ENCODE measurements at regions not wholly inside any gene's neighbourhood (a gene's known extent, or its start where the extent isn't known, plus 50 kb on each side); places are given as distances from the start of the nearest gene placed in this dataset.
"Not testable (repeated sequence)": the region's sequence is repeated elsewhere in the genome, so short reads cannot be mapped to it uniquely, and the experiment has no call there.

GRCh38 chr14:53227154-53227718, 74.1 kb upstream of the DDHD1 start:
- Mint-ChIP-seq H3K4me3 (no peak overlapping the region), H3K27me3 (no peaks in the 10 kb centered on the region), H3K9me3 (peaks cover 3 to 36% (median 20%) of the 10 kb centered on the region in 11 donors), H3K4me1 (peaks cover 0 to 3% (median 0%) of the 10 kb centered on the region in 7 donors), H3K27ac (no peak overlapping the region), H3K36me3 (peaks cover 5 to 30% (median 25%) of the 10 kb centered on the region in 5 donors)
- ATAC-seq (no peak), DNase-seq (no peak)
- ChIA-PET CTCF (no interaction called here), POLR2A (no interaction called here)
- no peak overlapping the region for H3K4me3 ChIP-seq (ENCODE audit: low read length)
- H3K36me3 ChIP-seq (ENCODE audit: control insufficient read depth in 2 of 3, insufficient read depth in 3 of 3, low read length in 3 of 3), result no peaks in the 10 kb centered on the region
- H3K27me3 ChIP-seq (ENCODE audit: control insufficient read depth in 2 of 2, insufficient read depth in 2 of 2, low read length in 2 of 2), result no peaks in the 10 kb centered on the region
- intact Hi-C loops (cut with micrococcal nuclease), result no loop called here
- H3K27ac ChIP-seq (ENCODE audit: low read depth, low read length), result no peak overlapping the region
- H3K9me3 ChIP-seq (ENCODE audit: control insufficient read depth in 2 of 3, low read length in 3 of 3), result no peaks in the 10 kb centered on the region
- no peaks in the 10 kb centered on the region for H3K4me1 ChIP-seq (ENCODE audit: control insufficient read depth in 2 of 2, insufficient read depth in 2 of 2, low read length in 2 of 2)

GRCh38 chr14:53226553-53226952, 73.4 kb upstream of the DDHD1 start:
- H3K36me3 ChIP-seq (ENCODE audit: control insufficient read depth in 2 of 3, insufficient read depth in 3 of 3, low read length in 3 of 3), result no peaks in the 10 kb centered on the region
- no peak overlapping the region for H3K4me3 ChIP-seq (ENCODE audit: low read length)
- DNase-seq (no peak), ATAC-seq (no peak)
- Mint-ChIP-seq H3K4me3 (no peak overlapping the region), H3K9me3 (peaks cover 3 to 35% (median 20%) of the 10 kb centered on the region in 11 donors), H3K27ac (no peak overlapping the region), H3K27me3 (no peaks in the 10 kb centered on the region), H3K4me1 (peaks cover 0 to 8% (median 2%) of the 10 kb centered on the region in 7 donors), H3K36me3 (peaks cover 5 to 29% (median 25%) of the 10 kb centered on the region in 5 donors)
- ChIA-PET CTCF (no interaction called here), POLR2A (no interaction called here)
- no peak overlapping the region for H3K27ac ChIP-seq (ENCODE audit: low read depth, low read length)
- H3K9me3 ChIP-seq (ENCODE audit: control insufficient read depth in 2 of 3, low read length in 3 of 3), result no peaks in the 10 kb centered on the region
- intact Hi-C loops (cut with micrococcal nuclease), result no loop called here
- H3K4me1 ChIP-seq (ENCODE audit: control insufficient read depth in 2 of 2, insufficient read depth in 2 of 2, low read length in 2 of 2), result no peaks in the 10 kb centered on the region
- no peaks in the 10 kb centered on the region for H3K27me3 ChIP-seq (ENCODE audit: control insufficient read depth in 2 of 2, insufficient read depth in 2 of 2, low read length in 2 of 2)

- Mint-ChIP-seq H3K36me3 (peaks cover under 1 to 20% (median 14%) of the 10 kb centered on the region in 5 donors), H3K4me3 (no peak overlapping the region), H3K9me3 (peaks cover 0 to 22% (median 13%) of the 10 kb centered on the region in 11 donors), H3K27ac (no peak overlapping the region), H3K4me1 (peaks cover 5 to 20% (median 11%) of the 10 kb centered on the region in 7 donors), H3K27me3 (peaks cover 0 to 2% (median 0%) of the 10 kb centered on the region in 5 donors)
- Histone ChIP-seq H3K36me3 (ENCODE audit: control insufficient read depth in 2 of 3, insufficient read depth in 3 of 3, low read length in 3 of 3) (no peaks in the 10 kb centered on the region), H3K27me3 (ENCODE audit: control insufficient read depth in 2 of 2, insufficient read depth in 2 of 2, low read length in 2 of 2) (no peaks in the 10 kb centered on the region), H3K27ac (ENCODE audit: low read depth, low read length) (no peak overlapping the region), H3K9me3 (ENCODE audit: control insufficient read depth in 2 of 3, low read length in 3 of 3) (no peaks in the 10 kb centered on the region), H3K4me1 (ENCODE audit: control insufficient read depth in 2 of 2, insufficient read depth in 2 of 2, low read length in 2 of 2) (peaks cover 5 to 6% of the 10 kb centered on the region in 2 donors), H3K4me3 (ENCODE audit: low read length) (no peak overlapping the region)
- intact Hi-C loops (cut with micrococcal nuclease), result no loop called here
- DNase-seq (no peak), ATAC-seq (no peak)
- ChIA-PET CTCF (no interaction called here), POLR2A (no interaction called here)
These were observed 67.8 kb upstream of the DDHD1 start for GRCh38 chr14:53220914-53221313.

GRCh38 chr14:53218161-53218560, 65.0 kb upstream of the DDHD1 start:
- CTCF ChIA-PET, result interaction anchor here (1.0 to 1.2 kb wide), 2 partner anchors 12 to 78 kb away, joined by 3 to 4 read pairs; no protein-coding TSS in a partner anchor
- Mint-ChIP-seq H3K4me3 (peak overlapping the region; percentile 70 to 94 (median 89)), H3K9me3 (peaks cover 0 to 1% (median 0%) of the 10 kb centered on the region in 11 donors), H3K36me3 (peaks cover 0 to 2% (median 0%) of the 10 kb centered on the region in 5 donors), H3K27me3 (peaks cover 0 to 2% (median 0%) of the 10 kb centered on the region in 5 donors), H3K4me1 (peaks cover 5 to 20% (median 12%) of the 10 kb centered on the region in 7 donors), H3K27ac (peak overlapping the region in 7 of 9 donors; percentile 42 to 90 (median 55))
- peak overlapping the region; percentile 72 for H3K4me3 ChIP-seq (ENCODE audit: low read length)
- intact Hi-C loops (cut with micrococcal nuclease), result loop anchor here in 1 of 2 donors (5.0 kb wide), 1 partner anchor 156 kb away; no protein-coding TSS in a partner anchor
- no peaks in the 10 kb centered on the region for H3K27me3 ChIP-seq (ENCODE audit: control insufficient read depth in 2 of 2, insufficient read depth in 2 of 2, low read length in 2 of 2)
- H3K27ac ChIP-seq (ENCODE audit: low read depth, low read length), result no peak overlapping the region
- H3K36me3 ChIP-seq (ENCODE audit: control insufficient read depth in 2 of 3, insufficient read depth in 3 of 3, low read length in 3 of 3), result no peaks in the 10 kb centered on the region
- POLR2A ChIA-PET, result interaction anchor here (2.4 kb wide), 1 partner anchor 65 kb away, joined by 14 read pairs; the partner anchor contains the start of gene DDHD1
- no peaks in the 10 kb centered on the region for H3K9me3 ChIP-seq (ENCODE audit: control insufficient read depth in 2 of 3, low read length in 3 of 3)
- no peak for ATAC-seq
- peaks cover 5 to 6% of the 10 kb centered on the region in 2 donors for H3K4me1 ChIP-seq (ENCODE audit: control insufficient read depth in 2 of 2, insufficient read depth in 2 of 2, low read length in 2 of 2)
- no peak for DNase-seq

GRCh38 chr14:53217316-53217994, 64.3 kb upstream of the DDHD1 start:
- POLR2A ChIA-PET, result interaction anchor here (2.4 kb wide), 1 partner anchor 64 kb away, joined by 14 read pairs; the partner anchor contains the start of gene DDHD1
- Mint-ChIP-seq H3K36me3 (peaks cover 0 to 2% (median 0%) of the 10 kb centered on the region in 5 donors), H3K4me1 (peaks cover 5 to 20% (median 12%) of the 10 kb centered on the region in 7 donors), H3K27ac (peak overlapping the region in 8 of 9 donors; percentile 46 to 90 (median 76)), H3K4me3 (peak overlapping the region; percentile 70 to 94 (median 90)), H3K9me3 (no peaks in the 10 kb centered on the region), H3K27me3 (peaks cover 0 to 2% (median 0%) of the 10 kb centered on the region in 5 donors)
- intact Hi-C loops (cut with micrococcal nuclease), result loop anchor here (1.0 to 5.0 kb wide), 5 partner anchors 64 to 665 kb away; partner anchors contain the start of genes DDHD1 (in 1 of the 2), GPR137C (in 1 of the 2) and TXNDC16 (in 1 of the 2)
- H3K27ac ChIP-seq (ENCODE audit: low read depth, low read length), result peak overlapping the region; percentile 56
- H3K4me1 ChIP-seq (ENCODE audit: control insufficient read depth in 2 of 2, insufficient read depth in 2 of 2, low read length in 2 of 2), result peaks cover 5 to 6% of the 10 kb centered on the region in 2 donors
- ATAC-seq (peak; percentile 96), DNase-seq (peak; percentile 51 to 85 (median 67))
- H3K36me3 ChIP-seq (ENCODE audit: control insufficient read depth in 2 of 3, insufficient read depth in 3 of 3, low read length in 3 of 3), result no peaks in the 10 kb centered on the region
- H3K27me3 ChIP-seq (ENCODE audit: control insufficient read depth in 2 of 2, insufficient read depth in 2 of 2, low read length in 2 of 2), result no peaks in the 10 kb centered on the region
- CTCF ChIA-PET, result interaction anchor here (1.0 to 1.2 kb wide), 4 partner anchors 12 to 90 kb away, joined by 3 to 4 read pairs (median 4); no protein-coding TSS in a partner anchor
- no peaks in the 10 kb centered on the region for H3K9me3 ChIP-seq (ENCODE audit: control insufficient read depth in 2 of 3, low read length in 3 of 3)
- H3K4me3 ChIP-seq (ENCODE audit: low read length), result peak overlapping the region; percentile 72

- H3K4me3 ChIP-seq (ENCODE audit: low read length), result peak overlapping the region; percentile 72
- DNase-seq, result peak in 1 of 9 donors; percentile 1
- not testable (repeated sequence) for H3K27ac ChIP-seq (ENCODE audit: low read depth, low read length); H3K4me1 ChIP-seq (ENCODE audit: control insufficient read depth in 2 of 2, insufficient read depth in 2 of 2, low read length in 2 of 2); H3K27me3 ChIP-seq (ENCODE audit: control insufficient read depth in 2 of 2, insufficient read depth in 2 of 2, low read length in 2 of 2); H3K9me3 Mint-ChIP-seq; H3K36me3 Mint-ChIP-seq; ATAC-seq; H3K9me3 ChIP-seq (ENCODE audit: control insufficient read depth in 2 of 3, low read length in 3 of 3); H3K27me3 Mint-ChIP-seq; H3K36me3 ChIP-seq (ENCODE audit: control insufficient read depth in 2 of 3, insufficient read depth in 3 of 3, low read length in 3 of 3)
- CTCF ChIA-PET, result interaction anchor here (1.0 to 1.2 kb wide), 3 partner anchors 11 to 90 kb away, joined by 3 to 4 read pairs (median 3); no protein-coding TSS in a partner anchor
- intact Hi-C loops (cut with micrococcal nuclease), result loop anchor here (1.0 to 5.0 kb wide), 5 partner anchors 64 to 664 kb away; partner anchors contain the start of genes DDHD1 (in 1 of the 2), GPR137C (in 1 of the 2) and TXNDC16 (in 1 of the 2)
- Mint-ChIP-seq H3K27ac (peak overlapping the region in 6 of 9 donors; percentile 61 to 86 (median 74)), H3K4me1 (peaks cover 5 to 16% (median 9%) of the 10 kb centered on the region in 7 donors), H3K4me3 (peak overlapping the region; percentile 70 to 94 (median 90))
- POLR2A ChIA-PET, result interaction anchor here (2.4 kb wide), 1 partner anchor 64 kb away, joined by 14 read pairs; the partner anchor contains the start of gene DDHD1
These were observed 63.8 kb upstream of the DDHD1 start for GRCh38 chr14:53216955-53217315.
